ENCODE measurements at regions not wholly inside any gene's neighbourhood (a gene's known extent, or its start where the extent isn't known, plus 50 kb on each side); places are given as distances from the start of the nearest gene placed in this dataset.

- no peaks in the 10 kb centered on the region for H3K36me3 Mint-ChIP-seq (ENCODE audit: low read depth)
- H3K9me3 Mint-ChIP-seq, result no peaks in the 10 kb centered on the region
- H3K4me3 Mint-ChIP-seq, result no peak overlapping the region
- no peaks in the 10 kb centered on the region for H3K27me3 Mint-ChIP-seq (ENCODE audit: low read depth)
- DNase-seq (ENCODE audit: low read depth, low spot score), result no peak
- peaks cover 11% of the 10 kb centered on the region for H3K4me1 Mint-ChIP-seq
- H3K27ac Mint-ChIP-seq (ENCODE audit: unreplicated experiment), result no peak overlapping the region
- no peak for TF ChIP-seq CTCF (conservative IDR thresholded peaks at IDR 0.05)
Observed at GRCh38 chr3:8198605-8199004, 303.0 kb upstream of the LMCD1 start.

GRCh38 chr3:8200996-8201395, 300.6 kb upstream of the LMCD1 start:
- Mint-ChIP-seq H3K9me3 (no peaks in the 10 kb centered on the region), H3K27me3 (ENCODE audit: low read depth) (no peaks in the 10 kb centered on the region), H3K27ac (ENCODE audit: unreplicated experiment) (no peak overlapping the region), H3K36me3 (ENCODE audit: low read depth) (no peaks in the 10 kb centered on the region), H3K4me3 (no peak overlapping the region), H3K4me1 (peaks cover 11% of the 10 kb centered on the region)
- TF ChIP-seq CTCF (conservative IDR thresholded peaks at IDR 0.05), result no peak
- no peak for DNase-seq (ENCODE audit: low read depth, low spot score)

GRCh38 chr3:8201886-8202285, 299.7 kb upstream of the LMCD1 start:
- no peak for TF ChIP-seq CTCF (conservative IDR thresholded peaks at IDR 0.05)
- Mint-ChIP-seq H3K4me1 (peaks cover 11% of the 10 kb centered on the region), H3K27ac (ENCODE audit: unreplicated experiment) (no peak overlapping the region), H3K27me3 (ENCODE audit: low read depth) (no peaks in the 10 kb centered on the region), H3K9me3 (no peaks in the 10 kb centered on the region), H3K36me3 (ENCODE audit: low read depth) (no peaks in the 10 kb centered on the region), H3K4me3 (no peak overlapping the region)
- DNase-seq (ENCODE audit: low read depth, low spot score), result no peak

GRCh38 chr3:8204331-8204730, 297.3 kb upstream of the LMCD1 start:
- Mint-ChIP-seq H3K4me1 (peaks cover 15% of the 10 kb centered on the region), H3K4me3 (no peak overlapping the region), H3K36me3 (ENCODE audit: low read depth) (no peaks in the 10 kb centered on the region), H3K27me3 (ENCODE audit: low read depth) (no peaks in the 10 kb centered on the region), H3K9me3 (no peaks in the 10 kb centered on the region), H3K27ac (ENCODE audit: unreplicated experiment) (no peak overlapping the region)
- no peak for TF ChIP-seq CTCF (conservative IDR thresholded peaks at IDR 0.05)
- DNase-seq (ENCODE audit: low read depth, low spot score), result no peak

- TF ChIP-seq CTCF (conservative IDR thresholded peaks at IDR 0.05), result no peak
- H3K9me3 Mint-ChIP-seq, result no peaks in the 10 kb centered on the region
Observed at GRCh38 chr3:8204853-8205650, 296.6 kb upstream of the LMCD1 start.

More at GRCh38 chr3:8204853-8205650, 296.6 kb upstream of the LMCD1 start:
- Mint-ChIP-seq H3K4me1 (peaks cover 12% of the 10 kb centered on the region), H3K36me3 (ENCODE audit: low read depth) (no peaks in the 10 kb centered on the region), H3K27me3 (ENCODE audit: low read depth) (no peaks in the 10 kb centered on the region), H3K27ac (ENCODE audit: unreplicated experiment) (no peak overlapping the region), H3K4me3 (no peak overlapping the region)
- no peak for DNase-seq (ENCODE audit: low read depth, low spot score)
